ENCODE measurements at regions not wholly inside any gene's neighbourhood (a gene's known extent, or its start where the extent isn't known, plus 50 kb on each side); places are given as distances from the start of the nearest gene placed in this dataset.

DNA sequence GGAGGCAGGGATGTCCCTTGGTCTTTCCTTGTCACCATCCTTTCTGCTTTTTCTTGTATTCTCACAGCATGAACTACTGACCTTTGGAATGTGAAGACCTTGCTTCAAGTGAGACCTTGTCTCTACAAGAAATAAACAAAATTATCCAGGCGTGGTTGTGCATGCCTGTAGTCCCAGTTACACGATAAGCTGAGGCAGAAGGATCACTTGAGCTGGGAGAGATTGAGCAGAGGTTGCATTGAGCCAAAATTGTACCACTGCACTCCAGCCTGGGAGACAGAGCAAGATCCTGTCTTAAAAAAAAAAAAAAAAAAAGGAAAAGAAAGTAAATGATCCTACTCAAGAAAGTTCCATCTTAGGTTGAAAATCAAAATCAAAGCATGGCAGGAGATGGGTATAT is 173.7 kb downstream of the IRS1 start:
- TF ChIP-seq CTCF (IDR thresholded peaks at IDR 0.05) (no peak), POLR2A (IDR thresholded peaks at IDR 0.05) (no peak)
